ENCODE measurements at regions not wholly inside any gene's neighbourhood (a gene's known extent, or its start where the extent isn't known, plus 50 kb on each side); places are given as distances from the start of the nearest gene placed in this dataset.

DNA sequence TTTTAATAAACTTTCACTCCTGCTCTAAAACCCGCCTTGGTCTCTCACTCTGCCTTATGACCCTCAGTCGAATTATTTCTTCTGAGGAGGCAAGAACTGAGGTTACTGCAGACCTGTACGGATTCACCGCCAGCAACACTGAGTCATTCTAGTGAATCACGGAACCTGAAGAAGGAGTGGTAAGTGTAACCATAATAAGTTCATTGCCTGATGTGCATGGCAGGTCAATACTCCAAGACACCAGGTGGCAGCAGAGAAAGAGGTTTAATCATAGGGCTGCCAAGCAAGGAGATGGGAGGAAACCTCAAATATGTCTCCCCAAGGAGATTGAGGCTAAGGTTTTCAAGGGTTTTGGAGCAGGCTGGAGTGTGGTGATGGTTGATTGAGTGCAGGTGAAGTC is 204.3 kb upstream of the IPO5 start:
- Histone ChIP-seq H2BK5ac (ENCODE audit: low read depth, low read length, poor library complexity, severe bottlenecking) (no peak overlapping the region), H3K27ac (ENCODE audit: insufficient read depth, low read length) (no peak overlapping the region), H2AK9ac (replicated peaks; ENCODE audit: low read depth, low read length, poor library complexity) (no peak overlapping the region), H3K4ac (ENCODE audit: low read depth, low read length) (no peak overlapping the region), H3K9ac (ENCODE audit: low read depth, low read length) (no peak overlapping the region), H3K4me2 (ENCODE audit: low read depth, low read length) (no peak overlapping the region), H3K9me3 (ENCODE audit: control insufficient read depth, insufficient read depth, low read length) (no peaks in the 10 kb centered on the region), H3K56ac (ENCODE audit: extremely low read depth, insufficient read depth, low read length) (no peak overlapping the region), H4K8ac (ENCODE audit: low read depth in 2 of 2, low read length in 2 of 2) (no peak overlapping the region), H2BK120ac (ENCODE audit: low read depth, low read length) (no peak overlapping the region), H4K5ac (ENCODE audit: low read depth, low read length) (no peak overlapping the region), H2AFZ (replicated peaks; ENCODE audit: low read length, poor library complexity) (no peak overlapping the region), H2AK5ac (ENCODE audit: low read depth, low read length) (no peak overlapping the region), H4K91ac (ENCODE audit: insufficient read depth, low read depth, low read length) (no peak overlapping the region), H3K14ac (replicated peaks; ENCODE audit: low read depth, low read length) (no peak overlapping the region), H3K18ac (ENCODE audit: low read depth, low read length) (no peak overlapping the region), H2BK15ac (ENCODE audit: low read depth, low read length) (no peak overlapping the region), H3K27me3 (ENCODE audit: control insufficient read depth, insufficient read depth, low read length) (no peaks in the 10 kb centered on the region; the same call in 1 of the 2 replicates), H4K20me1 (ENCODE audit: insufficient read depth, low read length) (no peaks in the 10 kb centered on the region), H2BK20ac (ENCODE audit: low read depth, low read length) (no peak overlapping the region), H3K23ac (ENCODE audit: low read depth, low read length) (no peak overlapping the region), H3K4me3 (ENCODE audit: insufficient read depth, low read depth, low read length) (no peak overlapping the region), H3K4me1 (ENCODE audit: control insufficient read depth, insufficient read depth, low read length) (no peaks in the 10 kb centered on the region), H3K79me1 (ENCODE audit: low read depth in 1 of 2, low read length in 2 of 2) (no peaks in the 10 kb centered on the region), H3K36me3 (ENCODE audit: control insufficient read depth, insufficient read depth, low read length) (no peaks in the 10 kb centered on the region), H3K9me1 (ENCODE audit: insufficient read depth, low read length) (no peaks in the 10 kb centered on the region)
- CTCF ChIA-PET = no interaction called here
- no CpG with 5 or more reads among the region's 5 CpGs for WGBS, 2 experiments (ENCODE audit: extremely low coverage in 2 of 2, insufficient read length in 1 of 2)
- in situ Hi-C loops (cut with MboI; ENCODE audit: low sequenced_read_pairs) = no loop called here
- DNase-seq (peak; percentile 1), ATAC-seq (ENCODE audit: low read depth) (no peak)
- dilution Hi-C loops (cut with HindIII; ENCODE audit: low sequenced_read_pairs, unreplicated experiment) = no loop called here
- BruUV-seq (replicated peaks) = no TSS peak
- intact Hi-C loops (cut with micrococcal nuclease) = no loop called here
- POLR2A ChIA-PET (ENCODE audit: unreplicated experiment) = no interaction called here
- TF ChIP-seq, protein P1, sequence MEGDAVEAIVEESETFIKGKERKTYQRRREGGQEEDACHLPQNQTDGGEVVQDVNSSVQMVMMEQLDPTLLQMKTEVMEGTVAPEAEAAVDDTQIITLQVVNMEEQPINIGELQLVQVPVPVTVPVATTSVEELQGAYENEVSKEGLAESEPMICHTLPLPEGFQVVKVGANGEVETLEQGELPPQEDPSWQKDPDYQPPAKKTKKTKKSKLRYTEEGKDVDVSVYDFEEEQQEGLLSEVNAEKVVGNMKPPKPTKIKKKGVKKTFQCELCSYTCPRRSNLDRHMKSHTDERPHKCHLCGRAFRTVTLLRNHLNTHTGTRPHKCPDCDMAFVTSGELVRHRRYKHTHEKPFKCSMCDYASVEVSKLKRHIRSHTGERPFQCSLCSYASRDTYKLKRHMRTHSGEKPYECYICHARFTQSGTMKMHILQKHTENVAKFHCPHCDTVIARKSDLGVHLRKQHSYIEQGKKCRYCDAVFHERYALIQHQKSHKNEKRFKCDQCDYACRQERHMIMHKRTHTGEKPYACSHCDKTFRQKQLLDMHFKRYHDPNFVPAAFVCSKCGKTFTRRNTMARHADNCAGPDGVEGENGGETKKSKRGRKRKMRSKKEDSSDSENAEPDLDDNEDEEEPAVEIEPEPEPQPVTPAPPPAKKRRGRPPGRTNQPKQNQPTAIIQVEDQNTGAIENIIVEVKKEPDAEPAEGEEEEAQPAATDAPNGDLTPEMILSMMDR (conservative IDR thresholded peaks at IDR 0.05; ENCODE audit: low read depth, low read length) = no peak
